OCI-LY3 (cell line): ENCODE measurements at regions not wholly inside any gene's neighbourhood (a gene's known extent, or its start where the extent isn't known, plus 50 kb on each side); places are given as distances from the start of the nearest gene placed in this dataset.

Experiments
- EZH2phosphoT487 ChIP-seq: fragments of 200-600 bp; shearing (Covaris generic); IDR thresholded peaks from 2 replicates; pipeline ENCODE4 v1.6.1; 2018; ENCODE audit warnings: antibody characterized with exemption, mixed run types, low read depth
- TF ChIP-seq, protein P1 (sequence below): fragments of 200-600, 300-600 bp; sonication (generic); IDR thresholded peaks from 2 replicates; pipeline ENCODE4 v1.5.1; 2014; ENCODE audit warnings: antibody characterized with exemption, low read length, low read depth

DNA sequence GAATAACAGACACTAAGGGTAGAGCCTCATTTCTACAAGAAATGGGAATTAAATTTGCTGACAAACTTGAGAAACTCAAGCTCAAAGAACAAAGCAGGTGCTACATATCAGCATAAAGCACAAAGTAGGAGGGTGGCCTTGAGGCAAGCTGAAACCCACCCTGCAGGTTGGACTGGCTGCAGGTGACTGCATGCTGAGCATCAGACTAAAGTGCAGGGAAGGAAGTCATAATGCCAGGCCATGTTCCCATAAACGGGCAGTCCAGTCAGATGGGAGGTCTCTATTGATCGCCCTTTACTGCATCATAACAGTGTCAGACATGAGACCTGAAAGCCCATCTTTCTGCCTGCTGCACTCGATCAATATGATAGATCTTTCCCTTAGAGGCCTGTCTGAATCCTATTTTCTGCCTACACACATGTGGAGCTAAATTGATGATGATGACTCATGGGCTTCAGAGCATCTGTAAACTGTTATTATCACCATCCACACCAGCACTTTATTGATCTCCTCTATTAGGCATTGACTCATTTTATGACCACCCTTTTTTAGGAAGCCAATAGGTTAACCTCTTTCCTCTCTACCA, 224.5 kb upstream of the DDI1 start:
- TF ChIP-seq, protein P1, sequence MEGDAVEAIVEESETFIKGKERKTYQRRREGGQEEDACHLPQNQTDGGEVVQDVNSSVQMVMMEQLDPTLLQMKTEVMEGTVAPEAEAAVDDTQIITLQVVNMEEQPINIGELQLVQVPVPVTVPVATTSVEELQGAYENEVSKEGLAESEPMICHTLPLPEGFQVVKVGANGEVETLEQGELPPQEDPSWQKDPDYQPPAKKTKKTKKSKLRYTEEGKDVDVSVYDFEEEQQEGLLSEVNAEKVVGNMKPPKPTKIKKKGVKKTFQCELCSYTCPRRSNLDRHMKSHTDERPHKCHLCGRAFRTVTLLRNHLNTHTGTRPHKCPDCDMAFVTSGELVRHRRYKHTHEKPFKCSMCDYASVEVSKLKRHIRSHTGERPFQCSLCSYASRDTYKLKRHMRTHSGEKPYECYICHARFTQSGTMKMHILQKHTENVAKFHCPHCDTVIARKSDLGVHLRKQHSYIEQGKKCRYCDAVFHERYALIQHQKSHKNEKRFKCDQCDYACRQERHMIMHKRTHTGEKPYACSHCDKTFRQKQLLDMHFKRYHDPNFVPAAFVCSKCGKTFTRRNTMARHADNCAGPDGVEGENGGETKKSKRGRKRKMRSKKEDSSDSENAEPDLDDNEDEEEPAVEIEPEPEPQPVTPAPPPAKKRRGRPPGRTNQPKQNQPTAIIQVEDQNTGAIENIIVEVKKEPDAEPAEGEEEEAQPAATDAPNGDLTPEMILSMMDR, result no peak
- TF ChIP-seq EZH2phosphoT487, result no peak
